B cell (primary cell): ENCODE measurements at regions not wholly inside any gene's neighbourhood (a gene's known extent, or its start where the extent isn't known, plus 50 kb on each side); places are given as distances from the start of the nearest gene placed in this dataset.

Experiments
- CTCF ChIP-seq: fragments of 200-600 bp; IDR thresholded peaks from one replicate; pipeline ENCODE4 v1.8.0; 2022; ENCODE audit warnings: antibody characterized with exemption, mild to moderate bottlenecking
- EZH2 ChIP-seq: IDR thresholded peaks from 2 replicates; pipeline ENCODE4 v1.6.1; 2012; ENCODE audit warnings: borderline replicate concordance, low read depth, mild to moderate bottlenecking, moderate library complexity, low read length; ENCODE audit not compliant: insufficient read depth, poor library complexity, severe bottlenecking

- TF ChIP-seq CTCF (no peak), EZH2 (no peak)
Measured at GRCh38 chr1:68798071-68798470, 301.2 kb upstream of the DEPDC1 start.
